ENCODE measurements at regions not wholly inside any gene's neighbourhood (a gene's known extent, or its start where the extent isn't known, plus 50 kb on each side); places are given as distances from the start of the nearest gene placed in this dataset.
"Not testable (repeated sequence)": the region's sequence is repeated elsewhere in the genome, so short reads cannot be mapped to it uniquely, and the experiment has no call there.

DNA sequence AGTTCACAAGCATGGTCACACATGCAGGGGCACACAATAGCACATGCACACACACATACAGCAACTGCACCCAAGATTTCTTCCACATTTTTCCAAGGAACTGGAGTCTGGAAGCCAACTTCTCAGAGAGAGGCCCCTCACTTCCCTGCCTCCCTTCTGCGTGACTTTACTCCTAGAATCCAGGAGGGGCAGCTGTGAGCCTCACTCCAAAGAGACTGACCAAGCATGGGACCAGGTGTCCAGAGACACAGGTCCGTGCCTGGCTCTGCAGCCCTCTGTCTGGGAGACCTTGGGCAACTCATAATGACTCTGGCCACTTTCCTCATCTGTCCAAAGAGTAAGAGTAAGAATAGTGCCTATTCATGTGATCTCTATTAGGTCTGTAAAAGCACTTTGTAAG is 104.7 kb upstream of the TMEM132E start:
- DNase-seq (ENCODE audit: low read depth), result no peak

DNA sequence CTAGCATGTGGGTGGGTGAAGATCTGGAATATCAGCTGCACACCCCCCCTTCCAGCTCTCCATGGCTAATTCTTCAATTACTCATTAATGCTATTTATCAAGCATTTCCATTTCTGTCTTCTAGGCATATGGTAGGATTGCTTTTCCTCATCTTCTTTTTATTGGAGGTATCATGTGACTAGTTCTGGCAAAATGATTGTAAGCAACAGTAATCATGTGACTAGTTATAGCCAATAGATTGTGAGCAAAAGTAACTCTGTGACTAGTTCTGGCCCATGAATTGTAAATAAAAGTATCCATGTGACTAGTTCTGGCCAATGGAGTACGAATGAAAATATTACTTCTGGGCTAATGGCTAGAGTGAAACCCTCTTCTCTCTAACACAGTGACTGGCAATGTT is 107.0 kb upstream of the TMEM132E start:
- DNase-seq (ENCODE audit: low read depth), result no peak

- DNase-seq (ENCODE audit: low read depth), result not testable (repeated sequence)
Measured at GRCh38 chr17:34471278-34471677, 108.1 kb upstream of the TMEM132E start.

GRCh38 chr17:34465789-34466188 is 102.8 kb upstream of the CCL1 start:
- no peak for DNase-seq (ENCODE audit: low read depth)

DNA sequence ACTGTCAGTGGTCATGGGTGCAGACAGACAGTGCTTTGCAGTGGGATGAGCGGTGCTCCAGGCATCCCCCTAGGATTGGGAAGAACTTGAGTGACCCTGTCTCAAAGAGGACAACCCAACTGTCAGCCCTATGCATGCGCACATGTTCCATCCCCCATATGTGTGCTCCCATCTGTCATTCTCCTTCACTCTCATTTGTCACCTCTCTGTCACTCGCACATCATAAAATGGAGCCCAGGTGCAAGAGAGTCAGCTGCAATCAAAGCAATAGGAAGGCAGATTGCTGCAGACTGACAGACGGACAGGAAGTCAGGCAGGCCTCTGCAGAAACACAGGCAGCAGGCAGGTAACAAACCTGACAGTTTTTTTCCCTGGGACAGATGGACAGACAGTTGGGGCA is 101.8 kb upstream of the CCL1 start:
- no peak for DNase-seq (ENCODE audit: low read depth)

DNA sequence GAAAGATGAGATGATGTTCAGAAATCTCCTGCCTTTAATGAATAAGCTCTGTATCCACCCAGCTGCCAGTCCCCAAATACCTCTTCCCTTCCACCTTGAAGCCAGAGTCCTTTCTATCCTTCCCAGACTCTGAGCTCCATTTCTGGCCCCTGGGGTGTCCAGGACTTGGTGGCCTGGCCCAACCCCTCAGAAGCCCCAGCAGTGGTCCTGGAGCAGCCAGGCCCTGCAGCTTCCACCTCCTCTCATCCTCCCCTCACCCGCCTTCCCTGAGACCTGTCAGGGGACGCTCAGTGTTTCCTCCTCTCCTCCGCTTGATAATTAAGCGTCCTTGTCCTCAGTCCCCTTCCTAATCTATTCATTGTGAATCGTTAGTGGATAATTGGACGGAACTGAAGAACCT is 95.2 kb upstream of the CCL1 start:
- DNase-seq (ENCODE audit: low read depth), result no peak

- no peak for DNase-seq (ENCODE audit: low read depth)
Measured at GRCh38 chr17:34456121-34456520, 93.1 kb upstream of the CCL1 start.

DNA sequence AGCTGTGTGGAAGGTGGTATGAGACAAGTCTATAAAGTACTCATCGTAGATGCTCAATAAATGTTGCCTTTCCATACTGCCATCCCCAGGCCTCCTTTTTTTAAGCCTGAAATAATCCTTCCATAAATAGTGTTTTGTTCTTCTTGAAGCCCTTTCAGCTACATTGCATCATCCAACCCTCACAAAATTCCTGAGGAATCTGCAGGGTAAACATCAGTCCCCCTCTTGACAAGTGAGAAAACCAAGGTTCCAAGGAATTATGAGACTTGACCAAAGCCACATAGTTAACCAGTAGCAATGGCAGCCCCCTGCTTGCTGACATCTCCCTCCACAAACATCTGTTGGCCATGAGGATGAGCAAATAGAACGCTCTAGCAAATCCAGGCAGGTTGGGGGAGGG is 89.7 kb upstream of the CCL1 start:
- DNase-seq (ENCODE audit: low read depth), result no peak

- no peak for DNase-seq (ENCODE audit: low read depth)
Measured at GRCh38 chr17:34451313-34451712, 88.3 kb upstream of the CCL1 start.

DNA sequence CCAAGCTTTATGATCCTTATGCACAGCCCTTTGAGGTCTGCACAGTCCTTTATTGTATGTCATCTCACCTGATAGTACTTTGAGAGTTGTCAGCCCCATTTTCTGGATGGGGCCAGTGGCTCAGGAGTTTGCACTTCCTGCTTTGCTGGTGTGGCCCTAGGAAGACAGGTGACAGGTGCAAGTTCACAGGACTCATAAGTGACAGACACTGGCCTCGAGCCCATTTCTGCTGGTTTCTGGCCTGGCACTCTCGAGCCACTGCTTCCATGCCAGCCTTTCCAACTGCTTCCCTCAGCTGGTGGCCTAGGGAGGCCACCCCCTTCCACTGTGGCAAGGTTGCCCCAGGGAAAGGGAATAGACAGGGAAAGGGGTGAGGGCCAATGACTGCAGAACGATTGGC is 84.4 kb upstream of the CCL1 start:
- DNase-seq (ENCODE audit: low read depth), result no peak

GRCh38 chr17:34445101-34445500 is 82.1 kb upstream of the CCL1 start:
- no peak for DNase-seq (ENCODE audit: low read depth)

DNA sequence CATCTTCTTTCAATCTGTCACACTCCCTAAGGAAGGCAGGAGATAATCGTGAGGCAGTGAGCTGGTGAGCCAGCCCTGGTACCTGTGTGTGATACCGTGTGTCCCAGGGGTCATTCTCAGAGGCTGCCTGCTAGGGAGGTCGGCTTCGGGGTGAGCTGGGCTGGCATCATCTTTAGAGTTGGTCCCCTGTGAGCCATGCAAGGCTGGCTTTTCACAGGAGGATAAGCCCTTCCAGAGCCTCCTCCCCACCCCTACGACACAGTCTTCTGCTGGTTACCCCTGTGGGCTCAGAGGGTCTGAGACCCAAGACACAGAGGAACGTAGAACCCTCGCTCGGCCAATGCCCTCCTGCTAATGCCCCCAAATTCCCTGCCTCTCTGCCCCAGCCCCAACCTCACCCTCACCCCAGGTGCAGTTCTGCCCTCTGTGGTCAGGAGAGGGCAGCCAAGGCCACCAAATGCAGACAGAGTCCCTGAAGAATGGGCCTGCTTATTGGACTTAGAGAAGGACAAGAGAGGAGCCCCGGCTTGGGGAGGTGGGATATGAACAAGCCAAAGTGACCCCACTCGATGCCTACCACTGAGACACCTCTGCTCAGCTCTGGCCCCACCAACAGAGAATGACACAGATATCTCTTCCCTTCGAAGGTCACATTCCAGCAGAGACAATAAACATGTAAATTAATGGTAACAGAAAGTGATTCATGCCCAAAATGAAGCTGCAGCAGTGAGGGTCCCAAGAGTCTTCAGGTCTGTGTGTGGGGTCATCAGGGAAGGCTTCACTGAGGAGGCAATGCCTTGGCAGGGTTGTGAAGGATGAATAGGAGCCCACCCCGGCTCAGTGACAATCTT is 80.8 kb upstream of the CCL1 start:
- no peak for DNase-seq (ENCODE audit: low read depth)

- no peak for DNase-seq (ENCODE audit: low read depth)
Measured at GRCh38 chr17:34442387-34443111, 79.5 kb upstream of the CCL1 start.

GRCh38 chr17:34437188-34437587 is 74.2 kb upstream of the CCL1 start:
- no peak for DNase-seq (ENCODE audit: low read depth)

DNA sequence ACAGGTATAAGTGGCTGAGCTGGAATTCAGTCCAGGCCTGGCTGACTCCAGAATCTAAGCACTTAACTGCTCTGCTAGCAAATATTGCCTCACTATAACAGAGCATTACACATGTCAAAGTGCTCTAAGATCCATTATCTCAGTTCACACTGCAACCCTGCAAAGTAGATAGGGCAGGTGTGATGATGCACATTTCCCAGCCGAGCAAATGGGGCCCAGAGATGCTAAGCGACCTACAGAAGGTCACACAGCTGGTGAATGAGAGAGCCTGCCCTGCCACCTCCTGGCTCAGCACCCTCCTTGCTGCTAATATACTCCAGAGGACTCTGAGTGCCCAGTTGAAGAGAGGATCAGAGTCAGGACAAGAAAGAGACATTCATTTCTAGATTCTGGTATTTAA is 73.6 kb upstream of the CCL1 start:
- no peak for DNase-seq (ENCODE audit: low read depth)

DNA sequence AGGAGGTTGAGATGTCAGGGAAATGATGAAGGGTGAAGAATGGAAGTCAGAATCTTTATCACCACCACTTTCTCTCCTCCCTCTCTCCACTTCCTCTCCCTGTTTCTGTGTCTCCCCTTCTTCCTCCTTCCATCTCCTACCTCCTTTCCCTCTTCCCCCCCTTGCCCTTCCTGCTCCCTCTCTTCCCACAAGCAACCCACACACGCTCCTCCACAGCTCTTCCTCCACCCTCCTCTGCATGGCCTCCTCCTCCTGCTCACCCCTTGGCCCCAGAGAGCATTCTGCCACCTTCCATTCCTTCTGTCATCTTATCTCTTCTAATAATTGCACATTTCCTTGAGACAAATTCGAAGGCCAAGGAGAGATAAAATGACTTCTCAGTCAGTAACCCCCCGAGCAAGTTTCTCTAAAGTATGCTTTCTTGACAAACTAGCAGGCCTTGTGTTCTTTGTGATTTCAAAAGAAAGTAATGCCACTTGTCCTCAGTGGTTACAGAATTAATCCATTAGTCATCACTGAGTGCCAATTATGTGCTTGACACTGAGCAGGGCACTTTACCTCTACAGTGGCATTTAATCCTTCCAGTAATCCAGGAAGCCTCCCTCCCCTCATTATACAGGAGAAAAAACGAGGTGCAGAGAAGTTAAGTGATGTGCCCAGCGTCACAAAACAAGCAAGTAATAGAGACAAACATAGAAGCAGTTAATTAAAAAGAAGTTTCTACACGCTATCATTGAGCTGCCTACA is 72.3 kb upstream of the CCL1 start:
- no peak for DNase-seq (ENCODE audit: low read depth)

DNA sequence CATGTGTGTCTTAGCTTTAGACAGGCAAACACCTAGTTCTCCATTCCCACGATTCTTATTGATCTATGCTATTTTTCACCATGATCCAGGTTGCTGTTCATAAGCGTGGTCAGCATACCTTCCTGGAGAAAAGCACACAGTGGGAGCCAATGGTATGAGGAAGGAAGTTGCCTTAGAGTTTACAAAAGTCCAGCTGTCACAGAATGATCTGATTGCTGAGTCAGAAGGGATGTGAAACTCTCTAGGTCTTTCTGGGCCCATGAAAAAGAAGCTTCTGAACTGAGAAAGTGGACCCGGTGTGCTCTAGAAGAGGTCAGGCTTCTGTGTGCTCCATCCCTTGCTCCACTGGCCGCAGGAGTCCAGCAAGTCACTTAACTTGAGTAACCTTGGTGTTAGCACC is 71.0 kb upstream of the CCL1 start:
- DNase-seq (ENCODE audit: low read depth), result no peak

DNA sequence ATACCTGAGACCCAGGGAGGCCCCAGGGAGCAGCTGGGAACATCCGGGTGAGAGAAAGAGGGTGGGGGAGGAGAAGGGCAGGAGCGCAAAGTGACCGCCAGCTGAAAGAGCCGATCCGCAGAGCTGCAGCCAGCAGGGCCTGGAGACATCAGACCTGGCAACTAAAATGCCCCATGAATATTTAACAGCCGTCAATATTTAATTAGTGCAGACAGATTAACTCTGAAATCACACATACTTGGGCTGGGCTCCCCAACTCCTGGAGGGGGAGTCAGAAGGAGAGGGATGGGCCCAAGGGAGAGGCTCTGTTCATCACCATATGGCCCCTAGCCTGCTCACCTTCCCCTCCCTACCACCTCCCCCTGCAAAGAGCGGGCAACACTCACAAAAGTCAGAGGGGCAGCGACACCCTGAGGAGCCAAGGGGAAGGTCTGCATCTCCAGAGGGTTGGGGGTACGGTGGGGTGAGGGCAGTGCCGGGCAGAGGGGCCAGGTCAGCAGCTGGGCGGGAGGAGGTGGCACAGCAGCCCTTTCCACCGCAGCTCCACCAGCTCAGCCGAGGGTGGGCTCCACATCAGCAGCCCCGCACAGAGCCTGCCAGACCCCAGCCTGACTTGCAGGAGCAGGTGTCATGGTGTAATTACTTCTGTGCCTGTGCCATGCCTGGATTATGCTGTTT is 61.9 kb upstream of the CCL1 start:
- DNase-seq (ENCODE audit: low read depth), result no peak

GRCh38 chr17:34423978-34424813 is 61.2 kb upstream of the CCL1 start:
- no peak for DNase-seq (ENCODE audit: low read depth)

GRCh38 chr17:34423315-34423714 is 60.3 kb upstream of the CCL1 start:
- not testable (repeated sequence) for DNase-seq (ENCODE audit: low read depth)

DNA sequence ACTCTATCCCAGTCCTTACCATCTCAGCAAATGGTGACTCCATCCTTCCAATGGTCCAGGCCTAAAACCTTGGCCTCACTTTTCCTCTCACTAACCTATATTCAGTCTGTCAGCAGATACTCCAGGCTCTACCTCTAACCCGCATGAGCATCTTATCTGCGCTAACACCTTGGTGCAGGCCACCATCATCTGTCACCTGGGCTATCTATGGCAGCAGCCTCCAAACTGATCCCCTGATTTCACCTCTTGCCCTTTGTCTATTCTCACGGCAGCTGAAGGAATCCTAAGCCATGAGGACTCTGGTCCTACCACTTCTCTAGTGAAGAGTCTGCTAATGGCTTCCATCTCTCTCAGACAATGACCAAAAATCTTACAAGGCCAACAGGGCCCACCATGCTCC is 57.9 kb upstream of the CCL1 start:
- DNase-seq (ENCODE audit: low read depth), result no peak

All from HT1080 (cell line).